Breast epithelium (tissue), 3 donors: ENCODE measurements at regions not wholly inside any gene's neighbourhood (a gene's known extent, or its start where the extent isn't known, plus 50 kb on each side); places are given as distances from the start of the nearest gene placed in this dataset.

Source experiments
- POLR2AphosphoS5 ChIP-seq, 3 donors: sonication (generic); formaldehyde crosslinking; IDR thresholded peaks; one replicate each; pipeline ENCODE4 v1.6.1; 2017; ENCODE audit warnings: antibody characterized with exemption in 3 of 3
- TF ChIP-seq, protein P1 (sequence below), 3 donors: fragments of 450-650 bp; IDR thresholded peaks; one replicate each; pipeline ENCODE4 v1.5.1; 2016 to 2017; ENCODE audit warnings: antibody characterized with exemption in 3 of 3, mild to moderate bottlenecking in 3 of 3, moderate library complexity in 3 of 3

DNA sequence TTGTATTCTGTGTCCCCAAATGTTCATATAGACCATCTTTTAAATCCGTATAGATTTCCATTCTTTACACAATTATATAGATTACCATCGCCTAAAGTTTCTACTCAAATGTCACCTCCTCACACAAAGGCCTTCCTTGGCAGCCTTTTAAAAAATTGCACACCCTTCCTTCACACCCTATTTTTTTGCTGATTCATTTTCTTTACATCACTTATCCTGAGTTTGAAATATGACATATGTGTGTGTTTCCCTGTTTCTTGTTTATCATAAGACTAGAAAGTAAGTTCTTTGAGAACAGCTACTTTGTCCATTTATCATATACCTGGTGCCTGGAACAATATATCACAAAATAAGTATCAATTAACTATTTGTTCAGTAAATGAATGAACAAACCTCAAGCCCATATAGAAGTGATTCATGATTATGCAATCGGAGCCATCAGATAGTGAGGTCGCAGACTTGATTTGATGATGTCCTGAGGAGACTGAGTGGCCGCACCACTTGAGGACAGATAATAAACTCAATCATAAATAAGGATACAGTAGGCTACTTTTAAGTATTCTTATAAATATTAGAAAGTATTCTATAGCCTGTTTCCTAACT, 327.4 kb upstream of the ZC3H12C start:
- TF ChIP-seq, protein P1, sequence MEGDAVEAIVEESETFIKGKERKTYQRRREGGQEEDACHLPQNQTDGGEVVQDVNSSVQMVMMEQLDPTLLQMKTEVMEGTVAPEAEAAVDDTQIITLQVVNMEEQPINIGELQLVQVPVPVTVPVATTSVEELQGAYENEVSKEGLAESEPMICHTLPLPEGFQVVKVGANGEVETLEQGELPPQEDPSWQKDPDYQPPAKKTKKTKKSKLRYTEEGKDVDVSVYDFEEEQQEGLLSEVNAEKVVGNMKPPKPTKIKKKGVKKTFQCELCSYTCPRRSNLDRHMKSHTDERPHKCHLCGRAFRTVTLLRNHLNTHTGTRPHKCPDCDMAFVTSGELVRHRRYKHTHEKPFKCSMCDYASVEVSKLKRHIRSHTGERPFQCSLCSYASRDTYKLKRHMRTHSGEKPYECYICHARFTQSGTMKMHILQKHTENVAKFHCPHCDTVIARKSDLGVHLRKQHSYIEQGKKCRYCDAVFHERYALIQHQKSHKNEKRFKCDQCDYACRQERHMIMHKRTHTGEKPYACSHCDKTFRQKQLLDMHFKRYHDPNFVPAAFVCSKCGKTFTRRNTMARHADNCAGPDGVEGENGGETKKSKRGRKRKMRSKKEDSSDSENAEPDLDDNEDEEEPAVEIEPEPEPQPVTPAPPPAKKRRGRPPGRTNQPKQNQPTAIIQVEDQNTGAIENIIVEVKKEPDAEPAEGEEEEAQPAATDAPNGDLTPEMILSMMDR (IDR thresholded peaks at IDR 0.05), result no peak
- no peak for TF ChIP-seq POLR2AphosphoS5 (IDR thresholded peaks at IDR 0.05)
